Stimulated activated CD4-positive, alpha-beta T cell treated with anti-CD3 and anti-CD28 coated beads, Interleukin-4, amount 100 ng/mL, for 24 hours (primary cell): ENCODE measurements at regions not wholly inside any gene's neighbourhood (a gene's known extent, or its start where the extent isn't known, plus 50 kb on each side); places are given as distances from the start of the nearest gene placed in this dataset.

Source experiments
- DNase-seq: peaks from one replicate; pipeline ENCODE4 v3.0.0-alpha.2; 2020

DNA sequence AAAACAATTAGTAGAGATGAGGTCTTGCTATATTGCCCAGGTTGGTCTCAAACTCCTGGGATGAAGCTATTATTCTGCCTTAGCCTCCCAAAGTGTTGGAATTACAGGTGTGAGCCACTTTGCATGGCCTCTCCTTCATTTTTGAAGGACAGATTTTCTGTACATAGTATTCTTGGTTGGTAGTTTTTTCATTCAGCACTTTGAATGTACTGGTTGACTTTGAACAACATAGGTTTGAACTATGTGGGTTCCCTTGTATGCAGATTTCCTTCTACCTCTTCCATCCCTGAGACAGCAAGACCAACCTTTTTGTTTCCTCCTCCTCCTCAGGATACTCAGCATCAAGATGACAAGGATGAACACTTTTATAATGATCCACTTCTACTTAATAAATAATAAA is 436.4 kb downstream of the QKI start:
- no peak for DNase-seq

DNA sequence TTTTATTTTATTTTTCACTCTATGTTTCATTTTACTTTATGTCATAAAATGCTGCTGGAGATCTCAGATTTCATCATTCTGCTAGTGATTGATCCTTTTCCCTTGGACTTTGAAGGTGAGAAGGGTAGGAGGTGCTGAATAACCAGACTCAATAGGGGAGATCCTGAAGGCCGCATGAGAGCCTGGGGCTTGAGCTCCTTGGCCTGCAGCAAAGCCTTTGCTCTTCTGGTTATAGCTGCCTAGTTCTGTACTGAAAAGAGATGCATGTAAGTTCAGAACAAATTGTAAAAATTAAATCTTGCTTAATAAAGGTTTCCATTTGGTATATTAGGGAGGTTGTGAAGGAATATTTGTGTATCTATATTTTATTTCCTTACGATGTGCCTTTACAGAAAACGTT is 430.2 kb downstream of the QKI start:
- no peak for DNase-seq

DNA sequence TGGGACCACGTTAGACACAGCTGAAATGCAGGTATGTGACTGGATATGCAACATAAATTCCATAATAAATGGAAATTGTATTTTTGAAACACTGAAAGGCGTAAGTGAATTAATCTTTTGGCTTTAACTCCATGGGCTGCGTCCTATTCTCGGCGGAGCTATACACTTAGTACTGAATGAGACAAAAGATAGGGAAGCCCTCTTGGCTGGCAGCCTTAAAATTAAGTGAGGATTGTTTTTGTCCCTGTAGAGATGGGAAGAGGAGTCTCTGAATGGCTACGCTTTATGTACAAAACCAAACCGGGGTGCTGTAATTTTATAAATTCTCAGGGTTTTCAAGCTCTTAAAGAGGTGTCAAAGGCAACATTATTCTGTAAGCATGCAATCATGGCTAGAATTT is 429.8 kb downstream of the QKI start:
- DNase-seq, result no peak

DNA sequence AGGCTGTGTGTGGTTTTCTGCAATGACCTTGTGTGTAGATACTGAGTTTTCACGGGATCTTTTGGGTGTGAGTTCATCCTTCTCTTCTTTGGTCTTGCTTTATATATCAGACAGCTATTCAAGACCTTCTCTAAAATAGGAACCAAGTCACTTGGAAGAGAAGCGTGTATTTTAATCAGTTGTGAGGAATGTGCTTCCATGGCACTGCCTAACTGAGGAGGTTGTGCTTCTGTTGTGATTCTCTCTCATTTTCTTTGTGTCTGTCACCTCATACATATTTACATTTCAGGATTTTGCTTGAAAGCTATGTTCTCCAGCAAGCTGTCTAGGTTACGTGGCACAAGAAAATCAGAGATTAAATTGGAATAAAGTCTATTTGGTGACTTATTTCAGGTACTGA is 428.7 kb downstream of the QKI start:
- no peak for DNase-seq

DNA sequence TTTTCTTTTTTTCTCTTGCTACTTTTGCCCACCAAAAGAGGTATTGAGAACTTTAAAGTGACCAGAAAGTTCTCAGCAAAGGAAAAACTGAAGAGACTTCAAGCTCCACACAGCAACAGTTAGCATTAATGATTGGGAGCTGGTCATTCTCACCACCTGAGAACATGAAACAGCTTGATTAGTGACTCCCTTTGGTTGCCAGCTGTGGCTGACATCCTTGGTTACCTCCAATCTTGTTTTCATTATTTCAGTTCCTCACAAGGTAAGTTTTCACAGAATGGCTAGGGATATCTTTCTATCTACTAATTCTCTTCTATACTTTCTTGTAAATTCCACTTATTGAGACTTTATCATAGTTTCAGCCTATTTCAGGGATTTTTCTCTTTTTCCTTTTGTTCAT is 427.9 kb downstream of the QKI start:
- no peak for DNase-seq

DNA sequence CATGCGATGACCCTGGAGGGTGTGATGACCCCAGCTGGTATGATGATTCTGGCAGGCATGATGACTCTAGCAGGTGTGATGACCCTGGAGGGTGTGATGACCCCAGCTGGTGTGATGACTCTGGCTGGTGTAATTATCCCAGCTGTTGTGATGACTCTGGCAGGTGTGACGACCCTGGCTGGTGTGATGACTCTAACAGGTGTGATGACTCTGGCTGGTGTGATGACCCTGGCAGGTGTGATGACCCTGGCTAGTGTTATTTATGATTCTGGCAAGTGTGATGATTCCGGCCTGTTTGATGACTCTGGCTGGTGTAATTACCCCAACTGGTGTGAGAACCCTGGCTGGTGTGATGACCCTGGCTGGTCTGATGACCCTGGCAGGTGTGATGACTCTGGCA is 427.2 kb downstream of the QKI start:
- no peak for DNase-seq

DNA sequence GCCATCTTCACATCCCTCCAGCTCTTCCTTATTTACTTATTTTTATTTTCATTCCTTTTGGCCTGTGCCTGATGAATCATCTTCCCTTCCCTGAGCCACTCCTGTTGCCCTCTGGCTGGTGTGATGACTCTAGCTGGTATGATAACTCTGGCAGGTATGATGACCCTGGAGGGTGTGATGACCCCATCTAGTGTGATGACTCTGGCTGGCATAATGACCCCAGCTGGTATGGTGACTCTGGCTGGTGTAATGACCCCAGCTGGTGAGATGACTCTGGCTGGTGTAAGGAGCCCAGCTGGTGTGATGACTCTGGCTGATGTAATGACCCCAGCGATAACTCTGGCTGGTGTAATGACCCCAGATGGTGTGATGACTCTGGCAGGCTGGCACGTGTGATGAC is 426.8 kb downstream of the QKI start:
- no peak for DNase-seq

DNA sequence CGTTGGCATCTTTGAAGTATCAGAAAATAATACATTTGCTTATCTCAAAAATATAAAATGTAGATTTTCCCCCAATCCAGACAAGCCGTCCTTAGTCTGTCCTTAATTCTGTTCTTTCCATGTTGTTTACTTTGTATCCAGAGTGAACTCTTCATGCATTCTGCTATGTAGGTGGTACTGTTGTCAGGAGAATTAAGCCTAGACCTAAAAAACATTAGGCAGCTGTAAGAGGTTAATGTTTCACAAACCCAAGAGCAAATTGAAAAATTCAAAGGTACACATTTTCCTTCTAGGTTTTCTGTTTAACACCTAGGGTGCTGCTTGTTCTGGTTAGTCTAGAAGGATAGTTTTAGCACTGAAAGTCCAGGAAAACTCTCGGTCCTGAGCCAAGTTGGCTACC is 426.4 kb downstream of the QKI start:
- no peak for DNase-seq

DNA sequence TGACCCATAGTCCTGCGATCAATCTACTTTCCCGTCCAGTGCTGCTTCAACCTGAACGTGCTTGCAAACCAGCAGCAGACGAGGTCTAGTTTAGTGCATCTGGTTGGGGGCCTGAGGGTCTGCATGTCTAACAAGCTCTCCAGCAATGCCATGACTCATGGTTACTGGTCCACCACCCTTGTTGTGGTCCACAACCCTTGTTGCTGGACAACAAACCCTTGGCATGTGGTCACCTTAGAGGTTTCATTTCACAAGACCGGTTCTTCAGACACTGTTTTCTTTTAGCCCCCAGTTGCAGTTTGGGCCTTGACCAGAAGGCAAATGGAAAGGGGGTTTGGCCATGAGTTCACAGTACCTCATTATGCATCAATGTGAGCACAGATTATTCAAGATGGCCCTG is 424.8 kb downstream of the QKI start:
- DNase-seq, result no peak

DNA sequence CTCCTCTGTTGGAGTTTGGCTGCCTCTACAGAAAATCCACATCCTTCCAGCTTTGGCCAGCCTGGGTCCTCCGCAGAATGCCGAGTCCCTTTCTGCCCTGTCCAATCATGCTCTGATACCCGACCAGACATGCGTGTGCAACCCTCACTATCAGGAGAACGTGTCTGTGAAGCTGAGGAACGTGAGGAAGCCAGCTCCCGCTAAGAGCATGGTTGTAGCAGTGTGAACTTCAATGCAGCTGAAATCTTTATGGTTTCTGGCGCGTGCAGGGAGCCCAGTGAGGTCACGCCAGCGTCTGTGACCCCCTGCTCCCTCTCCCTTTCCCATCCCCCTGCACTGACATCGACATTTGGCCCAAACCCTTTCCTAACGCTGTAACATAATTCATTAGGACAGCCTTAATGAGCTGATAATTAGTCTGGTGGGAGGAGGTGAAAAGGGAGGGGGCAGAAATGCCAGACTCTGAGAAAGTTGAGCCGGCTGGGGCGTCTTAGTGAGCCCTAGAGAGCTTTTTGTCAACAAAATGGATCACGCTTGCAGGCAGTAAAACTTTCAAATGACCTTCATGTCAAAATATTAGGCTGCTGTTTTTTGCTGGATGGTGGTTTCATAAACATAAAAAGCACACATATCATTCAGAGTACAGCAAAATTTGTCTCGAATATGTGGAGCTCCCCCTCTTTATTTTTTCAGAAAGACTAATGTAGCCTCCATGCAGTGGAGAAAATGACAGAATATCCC is 423.3 kb downstream of the QKI start:
- no peak for DNase-seq

DNA sequence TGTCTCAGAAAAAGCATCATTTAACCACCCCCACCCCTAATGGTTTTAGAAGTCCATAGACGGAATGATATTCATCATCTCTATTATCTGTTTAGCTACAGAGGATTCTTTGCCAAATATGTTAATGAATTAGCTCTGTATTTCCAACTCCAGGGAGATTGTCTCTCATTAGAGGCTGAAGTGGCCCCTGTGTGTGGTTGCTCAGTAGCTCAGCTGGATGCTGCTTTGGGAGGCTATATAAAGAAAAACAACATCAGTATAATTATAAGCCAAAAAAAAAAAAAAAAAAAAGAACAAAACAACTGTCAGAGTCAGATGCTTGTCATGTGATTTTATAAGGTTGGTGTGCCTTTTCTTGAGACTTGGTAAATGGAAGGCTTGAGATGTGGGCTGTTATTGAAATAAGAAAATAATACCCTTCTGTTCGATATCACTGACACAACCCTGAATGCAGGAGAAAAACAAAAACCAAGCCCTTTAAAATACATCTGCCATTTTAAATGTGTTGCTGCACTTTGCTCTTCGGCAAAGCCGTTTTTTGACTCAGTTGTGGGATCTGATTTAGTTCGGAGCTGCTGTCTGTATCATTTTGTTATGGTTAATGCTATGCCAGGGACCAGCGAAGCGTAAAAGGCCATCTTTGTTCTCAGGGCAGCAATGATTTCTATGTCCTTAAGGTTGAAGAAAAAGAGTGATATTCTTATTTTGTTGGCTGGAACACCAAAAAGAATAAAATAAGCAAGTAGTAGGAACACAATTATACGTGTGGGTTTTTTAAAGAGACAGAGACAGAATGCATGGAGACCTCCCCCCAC is 422.6 kb downstream of the QKI start:
- DNase-seq, result no peak

DNA sequence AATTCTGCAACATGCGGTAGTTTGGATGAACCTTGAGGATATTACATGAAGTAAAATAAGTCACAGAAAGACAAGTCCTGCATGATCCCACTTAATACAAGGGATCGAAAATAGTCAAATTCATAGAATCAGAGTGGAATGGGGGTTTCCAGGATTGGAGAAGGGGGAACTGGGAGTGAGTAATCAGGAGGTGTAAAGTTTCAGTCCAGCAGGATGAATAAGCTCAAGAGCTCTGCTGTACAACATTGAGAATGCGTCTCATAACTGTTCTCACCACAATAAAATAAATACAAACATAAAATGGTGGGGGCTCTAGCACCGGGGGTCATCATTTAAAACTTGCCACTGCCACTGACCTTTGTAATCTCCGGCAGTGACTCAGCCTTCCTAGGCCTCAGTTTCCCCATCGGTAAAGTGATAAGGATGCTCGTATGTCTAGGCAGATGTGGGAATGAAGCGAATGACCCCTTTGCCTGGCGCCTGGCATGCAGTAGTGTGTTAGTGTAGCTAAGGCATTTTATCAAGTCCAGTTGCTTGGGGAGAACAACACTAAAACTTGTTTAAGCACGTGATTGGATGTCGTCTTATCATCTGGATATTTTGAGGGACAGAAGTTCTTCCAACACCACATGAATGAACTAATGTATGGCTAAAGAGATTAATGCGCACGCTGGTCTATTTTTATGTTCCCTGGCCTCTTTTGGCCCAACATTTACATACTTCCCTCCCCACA is 421.1 kb downstream of the QKI start:
- DNase-seq, result no peak

DNA sequence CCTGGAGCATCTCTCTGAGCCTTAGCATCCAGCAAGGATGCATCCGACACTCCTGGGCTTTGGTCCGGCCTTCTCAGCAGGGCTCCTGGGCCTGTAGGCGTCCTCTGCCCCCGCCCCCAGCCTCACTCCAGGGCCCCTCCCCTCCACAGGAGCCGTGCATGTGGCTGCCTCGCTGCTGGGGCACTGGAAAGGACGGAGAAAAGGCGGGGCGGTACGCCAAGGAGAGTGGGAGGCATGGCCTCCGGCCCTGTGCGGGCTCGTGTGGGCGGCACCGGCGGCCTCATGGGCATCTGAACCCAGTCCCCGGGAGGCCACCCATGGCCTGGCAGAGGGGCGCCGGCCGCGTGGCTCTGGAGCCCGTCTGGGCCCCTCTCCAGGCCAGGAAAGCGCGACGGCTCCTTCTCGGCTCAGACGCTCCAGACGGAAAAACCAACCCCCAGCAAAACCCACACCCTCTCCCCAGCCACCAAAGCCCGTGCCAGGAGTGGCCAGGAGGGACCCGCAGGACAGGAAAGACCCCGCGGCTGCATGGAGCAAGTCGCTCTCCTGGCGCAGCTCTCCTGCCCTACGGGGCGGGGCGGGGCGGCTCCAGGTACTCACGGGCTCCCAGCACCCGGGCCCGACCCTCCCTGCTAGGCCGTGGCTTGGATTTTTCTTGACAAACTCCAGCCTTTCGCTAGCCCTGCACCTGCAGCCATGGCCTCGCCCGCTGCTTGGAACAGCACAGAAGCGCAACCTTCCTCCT is 419.9 kb downstream of the QKI start:
- DNase-seq, result no peak

DNA sequence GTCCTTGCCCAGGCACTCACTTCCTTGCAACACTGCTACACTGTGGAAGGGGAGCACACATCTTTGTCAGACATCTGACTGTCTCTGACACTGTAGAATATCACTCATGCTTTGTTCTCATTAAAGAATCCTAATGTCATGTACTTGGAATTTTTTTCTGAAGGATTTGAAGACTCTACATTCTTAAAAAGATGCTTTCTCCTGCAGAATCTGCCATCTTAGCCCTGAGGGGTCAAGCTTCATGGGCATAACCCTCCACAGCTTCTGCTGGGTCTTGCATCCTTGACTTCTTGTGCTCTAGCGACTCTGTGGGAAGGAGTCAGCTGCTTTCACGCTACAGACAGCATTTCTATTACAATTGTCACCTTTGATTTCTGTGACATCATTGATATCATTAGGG is 417.2 kb downstream of the QKI start:
- DNase-seq, result no peak

DNA sequence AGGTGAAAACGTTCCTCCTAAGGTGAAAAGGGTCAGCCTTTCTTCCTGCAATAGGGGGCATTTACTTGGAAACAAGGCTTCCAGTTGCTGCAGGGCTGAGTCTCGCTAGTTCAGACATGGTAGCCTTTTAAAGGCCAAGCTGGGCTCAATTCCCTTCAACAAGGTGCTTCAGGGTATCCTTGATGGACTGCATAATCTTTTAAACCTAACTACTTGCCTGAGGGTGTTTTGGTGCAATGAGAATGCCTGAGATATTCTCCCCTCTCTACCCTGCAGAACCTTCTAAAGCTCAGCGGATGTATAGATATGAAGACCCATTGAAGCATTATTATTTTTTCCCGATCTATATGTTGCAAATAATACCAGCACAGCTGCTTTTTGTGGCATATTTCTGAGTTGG is 416.1 kb downstream of the QKI start:
- DNase-seq, result no peak

DNA sequence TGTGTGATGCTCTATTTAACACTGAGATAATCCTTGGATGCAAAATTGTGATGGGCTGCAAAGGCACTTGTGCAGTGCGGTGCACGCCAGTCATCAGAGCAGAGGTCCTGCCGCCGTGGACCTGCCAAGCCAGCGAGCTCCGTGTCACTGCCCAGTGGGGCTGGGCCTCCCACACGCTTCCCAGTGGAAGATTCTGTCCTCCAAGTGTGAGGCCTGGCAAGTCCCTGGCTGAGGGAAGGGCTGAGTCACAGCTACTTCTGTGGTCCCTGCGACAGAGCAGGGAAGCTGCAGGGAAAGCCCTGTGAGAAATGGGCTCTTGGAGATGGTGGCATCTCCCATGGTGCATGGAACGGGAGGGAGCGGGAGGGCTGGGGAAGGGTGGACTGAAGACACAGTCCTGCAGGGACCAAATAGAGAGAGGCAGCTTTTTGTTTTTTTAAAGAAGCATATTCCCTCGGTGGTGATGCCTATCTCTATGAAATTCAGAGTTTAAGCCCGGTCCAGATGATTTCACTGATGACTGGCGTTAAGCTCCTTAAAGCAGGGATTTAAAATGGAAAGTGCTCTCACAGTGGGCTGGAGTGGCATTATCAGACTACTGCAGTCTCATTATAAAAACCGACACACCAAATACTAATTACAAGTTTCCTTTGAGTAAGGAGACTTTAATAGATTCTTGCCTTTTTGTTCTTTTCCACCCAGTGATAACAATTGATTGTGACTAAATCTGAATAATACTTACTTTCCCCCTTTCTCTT is 413.7 kb downstream of the QKI start:
- DNase-seq, result no peak

DNA sequence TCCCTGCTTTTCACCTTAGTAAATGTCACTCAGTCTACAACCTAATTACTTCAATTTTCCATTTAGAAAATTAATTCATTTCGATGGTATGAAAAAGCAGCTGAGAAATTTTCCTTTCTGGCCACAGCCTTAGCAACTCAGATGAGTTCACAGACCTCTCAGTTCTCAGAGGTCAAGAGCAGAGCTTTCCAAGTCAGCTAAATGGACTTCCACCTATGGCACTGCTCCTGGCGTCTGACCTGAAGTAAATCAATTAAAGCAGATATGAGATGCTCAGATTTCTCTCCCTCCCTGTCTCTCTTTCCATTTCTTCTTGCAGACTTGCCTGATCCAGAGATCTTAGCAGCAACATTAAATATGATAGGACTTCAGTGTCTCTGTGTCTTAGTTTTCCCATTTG is 412.6 kb downstream of the QKI start:
- no peak for DNase-seq

DNA sequence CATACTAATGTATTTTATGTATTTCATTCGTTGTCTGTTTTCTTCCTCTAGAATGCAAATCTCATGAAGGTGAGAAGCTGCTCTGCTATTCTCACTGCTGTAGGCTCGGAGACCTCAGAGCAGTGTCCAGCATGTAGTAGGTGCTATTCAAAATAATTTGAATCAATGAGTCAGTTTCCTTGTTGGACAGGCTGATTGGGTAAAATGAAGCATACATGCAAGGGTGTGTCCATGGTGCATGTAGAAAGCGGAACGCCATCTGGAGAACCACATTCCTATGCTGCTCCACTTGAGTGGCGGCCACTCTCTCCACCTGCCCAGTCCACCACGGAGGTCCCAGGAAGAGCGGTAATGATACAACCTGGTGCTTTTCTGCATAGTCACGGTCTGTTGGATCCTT is 412.1 kb downstream of the QKI start:
- no peak for DNase-seq

DNA sequence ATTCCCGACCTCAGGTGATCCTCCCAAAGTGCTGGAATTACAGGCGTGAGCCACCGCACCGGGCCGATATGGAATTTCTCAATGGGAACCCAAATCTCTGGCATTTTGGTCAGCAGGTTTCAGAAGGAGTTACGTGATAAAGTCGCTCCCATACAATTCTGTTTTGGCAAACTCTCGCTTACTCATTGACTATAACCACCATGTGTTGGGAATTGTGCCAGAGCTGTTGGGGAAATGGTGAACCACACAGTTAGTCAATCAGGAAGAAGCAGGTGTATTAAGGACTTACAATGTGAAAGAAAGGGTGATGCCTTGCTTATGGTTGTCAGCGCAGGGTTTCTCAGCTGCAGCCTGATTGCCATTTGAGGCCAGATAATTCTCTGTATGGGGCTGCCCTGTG is 410.5 kb downstream of the QKI start:
- no peak for DNase-seq

DNA sequence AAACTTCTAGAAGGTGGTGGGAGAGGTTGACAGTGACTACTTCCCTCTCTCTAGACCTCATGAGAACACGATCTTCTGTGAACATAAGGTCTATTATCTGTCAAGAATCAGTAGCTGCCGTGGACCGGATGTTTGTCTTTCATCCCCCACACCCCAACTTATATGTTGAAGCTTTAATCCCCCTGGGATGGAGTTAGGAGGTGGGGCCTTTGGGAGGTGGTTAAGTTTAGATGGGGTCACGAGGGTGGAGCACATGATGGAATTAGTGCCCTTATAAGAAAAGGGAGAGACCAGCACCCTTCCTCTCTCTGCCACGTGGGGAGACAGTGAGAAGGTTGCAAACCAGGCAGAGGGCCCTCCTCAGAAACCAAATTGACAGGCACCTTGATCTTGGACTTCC is 409.1 kb downstream of the QKI start:
- no peak for DNase-seq

DNA sequence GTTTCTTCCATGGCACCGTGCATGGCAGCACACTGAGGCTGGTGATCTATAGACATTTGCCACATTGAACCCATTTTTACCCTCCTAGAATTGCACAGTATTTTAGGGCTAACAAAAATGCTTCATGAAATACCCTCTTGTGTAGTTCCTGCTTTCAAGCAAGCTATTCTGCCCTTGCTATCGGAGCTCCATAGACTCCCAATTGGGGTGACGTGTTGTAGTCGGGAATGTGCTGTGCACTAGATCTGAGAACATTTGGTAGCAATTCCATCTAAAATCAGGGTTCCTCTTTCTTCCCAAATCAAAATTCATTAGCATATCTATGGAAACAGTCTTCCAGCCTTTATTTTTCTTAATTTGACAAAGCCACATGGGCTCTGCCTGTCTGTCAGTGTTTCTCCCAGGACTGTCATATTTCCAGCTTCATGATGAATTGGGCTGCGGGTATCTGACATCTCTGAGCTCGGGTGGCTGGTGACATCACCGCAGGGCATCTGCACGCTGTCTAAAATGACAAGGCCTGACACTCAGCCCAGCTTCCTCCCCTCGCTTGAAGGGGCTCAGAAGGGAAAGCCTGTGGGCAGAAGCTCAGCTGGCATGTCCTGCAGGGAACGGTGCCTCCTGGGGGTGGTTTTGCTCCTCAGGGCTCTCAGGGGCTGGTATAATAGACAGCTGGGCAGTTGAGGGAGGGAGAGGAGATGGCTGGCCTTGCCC is 406.4 kb downstream of the QKI start:
- no peak for DNase-seq

DNA sequence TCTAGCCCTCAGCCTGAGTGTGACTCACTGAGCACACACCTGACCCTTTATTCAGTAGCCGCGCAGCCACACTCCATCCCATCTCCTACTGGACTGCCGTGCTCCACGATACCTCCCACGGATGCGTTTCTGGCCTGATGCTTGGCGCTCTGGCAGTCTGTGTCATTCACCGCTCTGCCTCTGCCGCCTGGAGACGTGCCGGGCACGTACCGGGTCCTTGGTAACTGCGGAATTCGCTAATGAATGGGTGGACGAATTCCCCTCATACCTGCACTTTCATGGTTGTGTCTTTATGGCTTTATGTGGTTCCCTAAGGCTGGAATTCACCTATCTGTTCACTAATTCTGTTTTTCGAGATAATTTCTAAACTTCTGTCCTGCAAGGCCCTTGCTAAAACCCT is 405.7 kb downstream of the QKI start:
- DNase-seq, result no peak
